GM19468 (cell line): ENCODE measurements at regions not wholly inside any gene's neighbourhood (a gene's known extent, or its start where the extent isn't known, plus 50 kb on each side); places are given as distances from the start of the nearest gene placed in this dataset.

ENCODE experiments used
- ATAC-seq: cut with Tn5 transposase; IDR thresholded peaks from one replicate; pipeline ENCODE4 v1.9.1; 2021; ENCODE audit warnings: mild to moderate bottlenecking, moderate library complexity, moderate number of reproducible peaks; ENCODE audit not compliant: unreplicated experiment; ENCODE audit errors: extremely low read depth

DNA sequence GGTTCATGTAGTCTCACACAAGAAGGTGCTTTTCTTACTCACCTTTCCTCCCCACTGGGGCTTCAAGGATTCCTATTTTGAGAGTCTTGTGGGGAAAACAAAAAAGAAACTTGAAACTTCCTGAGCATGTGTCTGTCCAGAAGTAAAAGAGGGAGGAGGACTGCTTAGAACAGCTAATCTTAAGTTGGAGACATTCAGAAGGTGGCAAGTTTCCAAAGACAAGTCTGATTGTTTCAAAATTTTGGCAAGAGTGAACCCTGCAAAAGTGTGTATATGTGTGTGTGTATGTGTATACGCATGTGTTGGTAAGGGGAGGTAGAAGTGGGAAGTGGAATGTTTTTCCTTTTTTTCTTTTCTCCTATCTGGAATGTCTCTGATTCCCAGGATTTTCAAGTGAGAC is 189.0 kb upstream of the FRMPD4 start:
- ATAC-seq = no peak

DNA sequence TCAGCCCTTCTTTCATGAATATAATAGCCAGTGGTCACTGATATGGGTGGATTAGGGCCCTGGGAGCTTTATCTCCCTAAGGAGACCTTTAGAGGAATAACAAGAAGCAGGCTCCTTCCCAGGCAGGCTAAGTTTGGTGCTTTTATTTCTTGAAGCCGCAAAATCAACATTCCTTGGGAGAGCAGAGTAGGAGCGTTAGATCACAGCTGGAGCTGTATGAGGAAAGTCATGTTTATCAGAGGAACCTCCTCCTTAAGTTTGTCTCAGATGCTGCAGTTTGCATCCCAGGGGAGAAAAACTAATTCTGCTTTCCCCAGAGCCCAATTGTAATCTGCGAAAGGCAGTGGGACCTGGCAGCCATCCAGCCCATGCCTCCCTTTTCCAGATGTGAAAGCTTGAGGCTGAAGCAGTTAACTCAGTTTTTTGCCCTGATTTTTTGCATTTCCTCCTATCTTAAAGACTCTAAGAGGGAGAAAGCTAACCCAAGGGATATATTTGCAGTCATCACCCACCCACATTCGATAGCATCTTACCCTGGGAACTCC is 186.0 kb upstream of the FRMPD4 start:
- ATAC-seq = no peak

DNA sequence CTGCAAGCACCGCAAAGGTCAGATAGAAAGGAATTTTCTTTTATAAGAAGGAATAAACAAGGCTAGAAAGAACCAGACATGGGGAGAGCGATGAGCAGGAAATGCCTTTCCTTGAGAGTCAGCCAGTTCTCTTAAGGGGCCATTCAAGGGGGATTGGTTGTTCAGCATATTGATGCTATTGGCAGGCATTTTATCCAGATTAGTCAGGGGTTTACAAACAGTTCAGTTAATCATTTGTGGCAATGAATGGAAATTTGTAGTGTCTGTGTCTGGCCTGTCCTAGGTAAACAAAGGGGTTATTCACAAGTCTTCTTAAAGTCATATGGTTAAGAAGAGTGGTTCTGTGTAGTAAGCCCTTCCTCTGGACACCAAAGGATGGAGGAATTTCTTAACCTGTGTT is 184.7 kb upstream of the FRMPD4 start:
- ATAC-seq = no peak

DNA sequence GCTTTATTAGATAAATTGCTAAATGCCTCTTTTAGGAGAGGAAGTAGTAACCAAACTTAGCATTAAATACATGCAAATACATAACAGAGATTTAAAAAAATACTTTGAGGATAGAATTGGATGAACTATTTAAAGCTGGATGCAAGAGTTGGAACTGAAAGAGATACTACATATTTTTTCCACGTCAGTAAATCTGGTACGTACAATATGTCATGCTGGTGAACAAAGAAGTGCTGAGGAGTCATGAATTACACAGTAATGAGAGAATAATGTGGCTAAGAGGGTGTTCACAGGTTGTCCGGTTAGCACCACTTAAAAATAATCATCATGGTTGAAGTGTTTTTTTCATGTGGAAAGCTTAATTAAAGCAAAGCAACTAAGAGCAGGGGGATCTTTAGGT is 184.1 kb upstream of the FRMPD4 start:
- no peak for ATAC-seq

DNA sequence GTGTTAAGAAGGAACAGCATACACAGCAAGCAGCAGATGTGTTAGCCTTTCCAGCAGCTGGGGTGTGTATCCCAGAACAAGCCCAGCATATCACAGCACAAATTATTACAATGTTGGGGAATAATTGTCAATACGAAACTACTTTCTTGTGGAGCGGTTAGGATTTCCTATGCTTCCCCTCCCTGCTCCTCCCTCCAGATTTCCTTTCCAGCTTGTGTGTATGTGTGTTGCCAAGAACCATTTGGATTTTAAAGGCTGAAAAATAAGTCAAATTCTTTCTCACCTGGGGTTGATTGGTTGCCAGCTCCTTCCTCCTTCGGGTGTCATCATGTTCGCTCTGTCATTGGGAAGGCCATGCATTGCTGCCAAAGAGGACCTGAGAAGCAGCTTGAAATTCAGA is 178.2 kb upstream of the FRMPD4 start:
- ATAC-seq = no peak

DNA sequence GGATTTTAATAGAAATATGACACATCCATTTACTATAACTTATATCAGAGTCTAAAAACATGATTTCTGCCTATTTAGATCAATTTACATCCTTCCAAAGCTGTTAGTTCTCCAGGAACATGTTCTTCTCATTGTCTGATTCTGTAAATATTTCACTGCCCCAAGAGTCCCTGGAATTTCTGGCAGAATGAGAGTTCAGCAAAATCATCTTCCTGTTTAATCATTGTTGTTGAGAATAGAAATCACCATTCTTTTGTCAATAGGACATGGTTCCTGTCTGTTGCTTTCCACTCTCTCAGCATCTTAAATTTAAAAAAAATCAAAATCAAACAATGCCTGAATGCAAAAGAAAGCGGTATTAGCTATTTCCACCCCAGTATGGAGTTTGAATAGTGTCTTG is 172.8 kb upstream of the FRMPD4 start:
- ATAC-seq = no peak

DNA sequence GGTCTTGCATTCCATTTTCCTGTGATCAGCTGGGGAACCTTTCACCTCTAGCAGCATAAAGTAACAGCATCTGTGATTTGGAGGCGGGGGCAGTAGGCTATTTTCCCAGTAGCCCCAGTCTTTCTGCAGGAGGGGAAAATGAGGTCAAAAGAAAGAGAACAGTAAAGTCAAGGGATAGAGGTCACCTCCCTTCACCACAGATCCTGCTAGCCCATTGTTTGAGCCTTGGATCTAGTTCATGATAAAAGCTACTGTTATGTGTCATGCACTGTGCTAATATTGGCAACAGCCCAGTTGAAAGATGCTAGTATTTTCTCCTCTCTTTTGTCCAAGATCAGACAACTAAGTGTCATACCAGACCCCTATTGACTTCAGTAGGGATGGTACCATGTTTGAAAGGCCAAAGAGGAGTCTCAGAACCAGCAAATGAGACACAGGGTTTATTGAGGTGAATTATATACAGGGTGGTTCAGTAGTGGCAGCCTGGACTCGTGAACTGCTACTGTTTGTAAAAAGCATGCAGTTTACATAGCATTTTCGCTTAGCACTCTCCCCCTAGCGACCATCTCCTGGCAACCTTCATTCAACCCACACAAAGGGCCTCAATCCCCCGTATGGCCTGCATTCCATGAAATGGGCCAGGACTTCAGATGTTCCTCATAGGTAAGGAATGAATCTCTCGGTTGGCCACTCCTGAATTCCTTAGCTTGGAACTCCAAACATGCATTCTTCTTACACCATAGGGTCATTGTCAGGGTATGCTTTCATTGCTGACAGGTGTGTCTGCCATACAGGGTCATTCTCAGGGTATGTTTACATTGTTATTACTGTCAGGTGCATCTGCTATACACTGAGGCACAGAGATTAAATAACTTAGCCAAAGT is 170.0 kb upstream of the FRMPD4 start:
- no peak for ATAC-seq

DNA sequence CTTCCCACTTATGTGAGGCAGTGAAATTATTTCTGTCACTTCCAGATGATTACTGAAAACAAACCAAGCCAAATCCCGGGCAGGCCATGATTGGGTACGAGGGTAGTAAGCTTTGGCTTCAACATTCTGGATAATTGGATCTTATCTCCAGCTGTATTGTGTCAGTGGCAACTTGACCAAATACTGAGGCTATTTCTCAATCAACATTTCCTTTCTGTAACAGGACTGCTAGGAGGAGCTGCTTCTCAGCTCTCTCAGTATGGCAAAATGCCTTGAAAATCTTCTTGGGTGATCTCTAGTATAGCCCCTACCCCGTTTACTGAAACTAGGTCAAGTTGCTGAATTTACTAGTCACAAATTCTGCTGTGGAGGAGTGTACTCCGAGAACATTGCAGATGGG is 169.3 kb upstream of the FRMPD4 start:
- no peak for ATAC-seq

DNA sequence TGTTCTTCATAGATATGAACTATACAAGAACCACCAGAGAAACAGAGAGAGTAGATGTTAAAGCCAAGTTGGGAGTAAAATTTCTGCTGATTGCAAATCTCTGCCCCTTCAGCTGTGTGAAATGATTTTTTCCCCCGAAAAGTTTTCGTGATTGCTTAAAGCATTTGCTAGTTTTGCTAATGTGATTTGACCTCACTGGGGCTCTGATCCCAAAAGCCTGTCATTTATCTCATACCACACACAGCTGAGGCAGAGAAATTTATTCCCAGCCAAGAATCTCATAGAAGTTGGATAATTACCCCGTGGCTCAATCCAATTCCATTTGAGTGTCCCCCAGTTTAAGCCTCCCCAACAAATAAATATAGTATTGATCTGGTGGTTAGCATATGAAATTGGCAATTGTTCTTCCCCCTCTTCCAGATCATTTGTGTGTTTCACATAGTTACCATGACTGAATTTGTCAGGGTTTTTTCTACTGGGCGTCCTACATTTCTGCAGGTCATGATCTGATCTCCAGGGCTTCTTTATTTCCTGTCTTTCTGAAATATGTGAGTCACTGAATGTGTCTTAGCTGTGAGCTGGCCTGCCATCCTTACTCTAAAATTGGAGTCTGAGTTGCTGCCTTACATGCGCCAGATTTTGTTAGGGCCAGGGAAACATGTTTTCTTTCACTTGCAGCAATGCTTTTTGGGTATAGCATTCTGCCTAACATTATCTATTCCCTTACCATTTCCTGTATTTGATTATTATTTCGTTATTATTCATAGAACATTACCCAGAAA is 167.5 kb upstream of the FRMPD4 start:
- no peak for ATAC-seq

DNA sequence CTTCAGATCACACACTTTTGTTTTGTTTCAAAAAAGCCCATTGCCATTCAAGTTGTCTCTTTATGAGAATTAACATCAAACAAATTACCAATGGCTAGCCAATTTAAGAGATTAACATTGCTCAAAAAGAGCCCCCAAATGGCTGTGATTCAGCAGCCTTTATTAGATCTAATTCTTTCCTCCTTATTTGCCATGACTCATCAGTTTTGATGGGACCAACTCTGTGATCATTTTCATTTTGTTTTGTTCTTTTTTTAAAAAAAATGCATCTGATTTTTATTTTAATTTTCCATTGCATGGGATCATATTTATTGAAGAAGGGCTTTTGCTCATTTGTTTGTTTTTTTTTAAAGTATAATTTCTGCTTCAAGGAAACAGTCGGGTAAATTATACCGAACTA is 161.6 kb upstream of the FRMPD4 start:
- no peak for ATAC-seq

DNA sequence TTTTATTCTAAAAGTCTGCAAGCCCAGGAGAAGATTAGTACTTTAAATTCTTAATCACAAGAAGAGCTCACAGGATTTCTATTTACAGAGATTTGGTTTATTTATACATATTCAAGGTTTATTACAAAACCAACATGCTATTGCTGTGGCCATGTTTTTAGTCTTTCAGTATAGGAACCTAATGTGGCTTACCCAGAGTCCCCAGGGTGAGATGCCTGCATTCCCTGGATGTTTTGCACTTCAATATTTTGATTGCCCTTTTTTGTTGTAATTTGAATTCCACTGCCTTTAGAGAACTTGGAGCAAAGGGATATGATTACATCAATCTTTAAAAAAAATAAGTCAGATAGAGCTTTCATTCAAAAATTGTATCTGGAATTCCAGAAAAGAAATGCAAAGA is 146.0 kb upstream of the FRMPD4 start:
- ATAC-seq = no peak

DNA sequence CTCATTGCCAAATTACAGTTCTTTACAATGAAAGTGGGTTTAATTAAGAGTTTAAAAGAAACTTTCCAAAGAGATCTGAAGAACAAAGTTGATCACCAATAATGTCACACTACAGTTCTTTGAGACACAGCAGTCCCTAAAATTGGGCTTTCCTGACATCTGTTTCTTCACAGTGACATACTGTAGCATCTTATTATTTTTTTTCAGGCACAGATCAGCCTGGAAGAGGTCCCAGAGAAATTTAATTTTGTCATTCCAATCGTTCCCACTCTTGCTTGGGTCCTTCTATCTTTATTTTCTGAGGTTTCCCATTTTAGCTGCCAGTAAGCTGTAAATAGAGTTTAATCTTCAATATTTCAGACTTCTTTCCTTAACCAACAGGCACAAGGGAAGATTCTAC is 143.1 kb upstream of the FRMPD4 start:
- ATAC-seq = no peak

DNA sequence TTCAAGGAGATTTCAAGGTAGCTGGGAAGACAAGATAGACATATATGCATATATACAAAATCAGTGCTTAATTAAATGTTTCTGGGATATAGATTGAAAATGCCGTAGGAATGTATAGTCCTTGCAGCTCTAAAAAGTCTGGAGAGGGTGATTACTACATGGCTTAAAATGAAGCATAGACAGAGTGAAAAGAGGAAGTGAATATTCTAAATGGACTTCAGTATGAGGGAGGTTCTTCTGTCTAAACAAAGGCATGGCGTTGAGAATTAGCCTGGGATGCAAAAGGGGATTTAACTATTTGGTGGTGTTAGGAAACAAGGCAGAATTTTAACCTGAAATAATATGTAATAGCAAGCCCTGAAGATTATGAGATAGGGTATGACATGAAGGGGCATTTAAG is 141.5 kb upstream of the FRMPD4 start:
- ATAC-seq = no peak

DNA sequence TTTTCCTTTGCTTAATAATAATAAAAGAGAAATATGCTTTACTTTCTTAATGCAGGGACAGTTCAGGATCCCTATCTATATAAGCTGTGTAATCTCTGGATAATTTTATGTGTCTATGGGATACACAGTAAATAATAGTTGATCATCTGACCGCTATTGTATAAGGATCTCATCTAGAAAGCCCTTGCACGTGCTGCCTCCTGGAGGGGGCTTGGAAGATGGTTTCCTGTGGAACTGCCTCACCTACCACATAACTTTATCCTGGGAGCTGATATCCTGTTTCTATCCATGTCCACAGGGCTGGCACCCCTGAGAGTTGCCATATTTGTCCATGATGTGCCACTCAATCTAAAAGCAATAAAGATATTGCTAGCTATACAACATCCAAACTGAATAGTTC is 139.3 kb upstream of the FRMPD4 start:
- ATAC-seq = no peak

DNA sequence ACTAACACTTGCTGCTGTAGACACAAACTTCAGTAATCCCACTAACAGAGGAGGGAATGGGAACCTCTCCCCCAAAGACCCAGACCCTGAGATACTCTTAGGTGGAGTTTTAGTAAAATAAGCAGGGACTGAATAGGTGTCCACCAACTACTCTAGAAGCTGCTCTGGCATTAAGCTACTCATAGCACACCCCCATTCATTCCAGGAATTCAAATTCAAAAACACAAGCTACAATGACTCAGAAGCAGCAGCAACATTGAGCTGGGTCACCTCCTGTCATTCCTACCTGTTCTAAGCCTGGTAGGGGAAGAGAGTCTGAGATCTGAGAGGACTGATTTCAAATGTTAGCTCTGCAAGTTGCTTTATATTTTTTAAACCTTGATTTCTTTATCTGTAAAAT is 135.4 kb upstream of the FRMPD4 start:
- ATAC-seq = no peak

DNA sequence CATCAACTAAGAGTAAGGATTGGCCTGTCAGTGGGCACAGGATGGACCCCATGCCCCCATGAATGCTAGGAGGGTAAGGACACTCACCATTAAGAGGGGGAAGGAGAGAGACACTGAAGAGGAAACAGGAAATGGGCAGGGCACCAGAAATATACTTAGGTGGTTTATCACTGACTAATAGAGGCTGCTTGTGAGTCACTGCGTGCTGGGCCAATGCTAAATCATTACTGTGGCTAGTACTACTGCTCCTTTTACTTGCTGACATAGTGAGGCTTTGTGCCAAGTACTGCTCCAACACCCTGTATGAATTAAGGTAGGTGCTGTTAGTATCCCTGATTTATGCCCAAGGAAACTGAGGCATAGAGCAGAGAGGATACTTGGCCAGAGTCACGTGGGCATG is 130.4 kb upstream of the FRMPD4 start:
- no peak for ATAC-seq

DNA sequence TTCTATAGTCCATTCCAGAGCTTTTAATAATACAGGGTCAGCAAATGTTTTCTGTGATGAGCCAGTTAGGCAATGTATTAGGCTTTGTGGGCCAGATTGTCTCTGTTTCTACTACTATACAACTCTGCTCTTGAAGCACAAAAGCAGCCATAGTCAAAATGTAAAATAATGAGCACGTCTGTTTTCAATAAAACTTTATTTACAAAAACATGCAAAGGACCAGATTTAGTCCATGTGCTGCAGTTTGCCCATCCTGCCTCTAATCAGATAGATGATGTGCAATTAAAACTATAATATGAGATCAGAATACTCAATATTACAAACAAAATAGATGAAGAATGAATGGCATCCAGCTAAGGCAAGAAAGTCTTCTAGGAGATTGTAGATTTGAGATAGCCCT is 127.8 kb upstream of the FRMPD4 start:
- no peak for ATAC-seq

DNA sequence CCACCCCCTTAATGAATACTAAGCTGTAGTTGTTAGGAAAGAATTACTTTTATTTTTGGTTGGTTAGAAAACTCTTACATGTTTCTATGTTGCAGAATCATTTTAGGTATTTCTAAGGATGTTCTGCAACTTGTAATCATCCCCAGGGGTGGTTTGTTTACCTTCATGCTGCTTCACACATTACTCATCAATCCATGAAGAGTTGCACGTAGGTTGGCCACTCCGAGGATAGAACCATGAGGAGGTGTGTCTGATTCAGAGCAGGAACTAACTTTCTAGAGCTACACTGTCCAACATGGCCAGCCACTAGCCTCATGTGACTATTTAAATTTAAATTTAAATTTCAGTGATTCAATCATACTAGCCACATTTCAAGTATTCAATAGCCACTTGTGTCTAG is 127.2 kb upstream of the FRMPD4 start:
- no peak for ATAC-seq

DNA sequence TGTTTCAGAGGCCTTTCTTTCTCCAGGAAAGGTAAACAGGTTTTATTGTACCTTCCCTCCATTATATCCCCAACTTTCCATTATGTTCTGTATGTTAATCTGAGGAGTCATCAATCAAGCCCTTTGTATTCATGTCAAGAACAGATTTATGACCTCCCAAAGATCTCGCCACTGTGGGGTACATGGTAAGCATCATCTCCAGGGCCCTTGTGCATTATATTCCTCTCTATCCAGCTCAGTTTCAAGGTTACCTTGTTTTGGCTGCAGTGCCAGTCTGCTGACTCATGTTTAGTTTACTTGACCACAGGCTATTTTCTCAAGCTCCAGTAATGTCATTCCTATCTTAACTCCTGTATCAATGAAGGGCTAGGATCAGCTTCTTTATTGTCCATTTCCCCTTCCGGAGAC is 125.1 kb upstream of the FRMPD4 start:
- ATAC-seq = no peak

DNA sequence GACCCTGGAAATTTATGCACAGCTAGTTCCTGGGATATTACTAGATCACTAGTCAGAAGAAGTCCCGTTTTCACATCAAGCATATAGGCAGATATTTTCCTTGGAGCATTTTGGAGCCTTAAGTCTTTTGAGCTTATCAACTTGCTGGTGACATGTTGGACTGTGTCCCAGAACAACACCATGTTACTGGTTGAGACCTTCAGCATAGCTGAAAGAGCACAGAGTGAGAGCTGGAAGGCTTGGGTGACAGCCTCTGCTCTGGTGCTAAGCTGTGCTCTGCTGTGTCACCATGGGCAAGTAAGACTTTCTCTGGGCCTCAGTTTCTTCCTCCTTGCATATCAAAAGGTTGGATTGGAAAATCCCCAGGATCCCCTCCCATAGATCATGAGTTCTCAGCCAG is 116.6 kb upstream of the FRMPD4 start:
- no peak for ATAC-seq

DNA sequence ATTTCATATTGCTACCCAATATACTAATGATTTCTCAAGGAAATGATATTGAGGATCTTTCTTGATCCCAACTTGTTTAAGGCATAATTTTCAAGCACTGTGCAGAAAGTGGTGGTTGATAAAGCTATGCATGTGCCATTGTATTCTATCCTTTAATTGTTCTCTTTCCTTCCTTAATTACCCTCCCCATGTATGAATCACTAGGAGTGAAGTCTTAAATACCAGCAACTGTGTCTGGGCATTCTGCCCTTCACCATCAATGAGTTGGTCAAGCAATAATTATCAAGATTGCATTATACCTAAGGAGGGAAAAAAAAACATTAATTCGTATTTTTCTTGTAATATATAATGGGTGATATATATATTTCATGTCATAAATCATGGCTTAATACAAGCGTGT is 111.8 kb upstream of the FRMPD4 start:
- no peak for ATAC-seq
